MCF 10A (cell line): ENCODE measurements at regions not wholly inside any gene's neighbourhood (a gene's known extent, or its start where the extent isn't known, plus 50 kb on each side); places are given as distances from the start of the nearest gene placed in this dataset.

ENCODE experiments used
- BruUV-seq: library from RNA; stranded (reverse); fragments of 400-500 nt; replicated peaks from 2 replicates; lab custom pipeline; 2021; lab: Mats Ljungman, UMichigan
- CTCF ChIA-PET: fragments of 300-600 bp; sonication (Branson Sonifier 250); formaldehyde crosslinking; extraction: SDS; loops from one replicate; lab custom pipeline; 2021; ENCODE audit warnings: antibody characterized with exemption, inconsistent platforms; lab: Yijun Ruan, JAX
- POLR2A ChIA-PET: fragments of 300-600, 350-650 bp; sonication (Branson Sonifier 250); formaldehyde crosslinking; extraction: SDS; loops from one replicate; lab custom pipeline; 2020; ENCODE audit warnings: antibody characterized with exemption, inconsistent platforms; lab: Yijun Ruan, JAX
- DNase-seq: peaks from one replicate; pipeline ENCODE4 v3.0.0-alpha.2; 2018; ENCODE audit not compliant: unreplicated experiment
- H3K27ac Mint-ChIP-seq: one replicate; pipeline ENCODE4 v1.8.0; 2022; ENCODE audit warnings: mild to moderate bottlenecking, low read depth, mixed read lengths; ENCODE audit not compliant: unreplicated experiment
- H3K27me3 Mint-ChIP-seq: one replicate; pipeline ENCODE4 v1.8.0; 2022; ENCODE audit warnings: mixed read lengths; ENCODE audit not compliant: insufficient read depth, unreplicated experiment
- H3K36me3 Mint-ChIP-seq: one replicate; pipeline ENCODE4 v1.8.0; 2022; ENCODE audit warnings: mild to moderate bottlenecking, moderate library complexity, mixed read lengths; ENCODE audit not compliant: insufficient read depth, unreplicated experiment
- H3K4me1 Mint-ChIP-seq: one replicate; pipeline ENCODE4 v1.8.0; 2022; ENCODE audit warnings: mixed read lengths; ENCODE audit not compliant: insufficient read depth, unreplicated experiment
- H3K4me3 Mint-ChIP-seq: one replicate; pipeline ENCODE4 v1.8.0; 2022; ENCODE audit warnings: mild to moderate bottlenecking, moderate library complexity, mixed read lengths; ENCODE audit not compliant: unreplicated experiment
- H3K9me3 Mint-ChIP-seq: one replicate; pipeline ENCODE4 v1.8.0; 2022; ENCODE audit warnings: mixed read lengths; ENCODE audit not compliant: unreplicated experiment
- intact Hi-C: fragments of 100-400 bp; cut with micrococcal nuclease; formaldehyde crosslinking; loops from 2 replicates; pipeline ENCODE4 v1.14.1; 2022
- TF ChIP-seq, protein P1 (sequence below): fragments of 200-600 bp; IDR thresholded peaks from one replicate; pipeline ENCODE4 v1.8.0; 2022; ENCODE audit warnings: antibody characterized with exemption, mild to moderate bottlenecking; ENCODE audit not compliant: unreplicated experiment

- TF ChIP-seq, protein P1, sequence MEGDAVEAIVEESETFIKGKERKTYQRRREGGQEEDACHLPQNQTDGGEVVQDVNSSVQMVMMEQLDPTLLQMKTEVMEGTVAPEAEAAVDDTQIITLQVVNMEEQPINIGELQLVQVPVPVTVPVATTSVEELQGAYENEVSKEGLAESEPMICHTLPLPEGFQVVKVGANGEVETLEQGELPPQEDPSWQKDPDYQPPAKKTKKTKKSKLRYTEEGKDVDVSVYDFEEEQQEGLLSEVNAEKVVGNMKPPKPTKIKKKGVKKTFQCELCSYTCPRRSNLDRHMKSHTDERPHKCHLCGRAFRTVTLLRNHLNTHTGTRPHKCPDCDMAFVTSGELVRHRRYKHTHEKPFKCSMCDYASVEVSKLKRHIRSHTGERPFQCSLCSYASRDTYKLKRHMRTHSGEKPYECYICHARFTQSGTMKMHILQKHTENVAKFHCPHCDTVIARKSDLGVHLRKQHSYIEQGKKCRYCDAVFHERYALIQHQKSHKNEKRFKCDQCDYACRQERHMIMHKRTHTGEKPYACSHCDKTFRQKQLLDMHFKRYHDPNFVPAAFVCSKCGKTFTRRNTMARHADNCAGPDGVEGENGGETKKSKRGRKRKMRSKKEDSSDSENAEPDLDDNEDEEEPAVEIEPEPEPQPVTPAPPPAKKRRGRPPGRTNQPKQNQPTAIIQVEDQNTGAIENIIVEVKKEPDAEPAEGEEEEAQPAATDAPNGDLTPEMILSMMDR = no peak
- Mint-ChIP-seq H3K4me1 (peaks cover 37% of the 10 kb centered on the region), H3K27ac (no peak overlapping the region), H3K4me3 (no peak overlapping the region), H3K36me3 (peaks cover 5% of the 10 kb centered on the region), H3K27me3 (no peaks in the 10 kb centered on the region), H3K9me3 (no peaks in the 10 kb centered on the region)
- DNase-seq = no peak
- CTCF ChIA-PET = interaction anchor here (0.6 to 2.7 kb wide), 5 partner anchors 66 to 1186 kb away, joined by 4 to 8 read pairs (median 6); no protein-coding TSS in a partner anchor
- POLR2A ChIA-PET = interaction anchor here (0.6 to 1.6 kb wide), 4 partner anchors 9 to 106 kb away, joined by 3 to 8 read pairs (median 3); no protein-coding TSS in a partner anchor
- intact Hi-C loops = no loop called here
- no TSS peak for BruUV-seq
Measured at GRCh38 chr2:181787310-181788048, 104.1 kb upstream of the ITPRID2 start.

DNA sequence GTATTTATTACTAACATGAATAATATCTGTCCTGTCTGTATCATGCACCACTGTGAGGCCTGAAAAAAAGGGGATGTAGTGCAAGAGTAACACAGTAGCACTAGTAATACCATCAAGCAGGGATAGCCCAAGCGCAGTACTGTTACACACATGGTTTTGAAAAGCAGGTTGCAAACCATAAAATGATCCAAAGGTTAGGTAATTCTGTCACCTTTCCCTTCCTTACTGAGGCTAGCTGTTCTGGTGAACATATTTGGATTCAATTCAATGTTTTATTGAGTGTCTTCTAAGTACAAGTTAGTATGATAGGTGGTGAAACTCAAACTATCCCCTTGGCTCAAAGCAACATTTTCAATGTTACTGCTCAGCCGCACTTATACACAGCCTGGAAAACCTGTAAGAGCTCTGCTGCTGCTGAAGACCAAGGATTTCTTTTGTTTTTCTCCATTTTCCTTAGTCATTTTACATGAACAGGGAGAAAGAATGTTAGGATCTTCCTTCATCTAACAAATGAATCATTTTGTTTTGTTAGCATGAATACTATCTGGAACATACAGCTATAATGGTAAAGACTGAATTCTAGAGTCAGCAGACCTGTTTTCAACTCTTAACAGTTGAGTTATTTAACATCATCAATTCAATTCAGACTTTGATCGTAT, 102.5 kb upstream of the ITPRID2 start:
- DNase-seq = no peak
- Mint-ChIP-seq H3K36me3 (no peaks in the 10 kb centered on the region), H3K4me3 (no peak overlapping the region), H3K4me1 (peaks cover 37% of the 10 kb centered on the region), H3K27ac (no peak overlapping the region), H3K27me3 (no peaks in the 10 kb centered on the region), H3K9me3 (peaks cover 8% of the 10 kb centered on the region)
- no TSS peak for BruUV-seq
- POLR2A ChIA-PET = interaction anchor here (2.7 kb wide), 1 partner anchor 103 kb away, joined by 23 read pairs; the partner anchor contains the start of gene ITPRID2
- TF ChIP-seq, protein P1 = no peak
- CTCF ChIA-PET = interaction anchor here (0.8 to 2.7 kb wide), 2 partner anchors 46 to 115 kb away, joined by 3 to 6 read pairs; no protein-coding TSS in a partner anchor
- intact Hi-C loops = no loop called here

GRCh38 chr2:181789827-181790448, 101.6 kb upstream of the ITPRID2 start:
- Mint-ChIP-seq H3K4me3 (no peak overlapping the region), H3K27me3 (no peaks in the 10 kb centered on the region), H3K36me3 (no peaks in the 10 kb centered on the region), H3K27ac (peak overlapping the region; percentile 39), H3K4me1 (peaks cover 37% of the 10 kb centered on the region), H3K9me3 (peaks cover 8% of the 10 kb centered on the region)
- CTCF ChIA-PET = interaction anchor here (0.7 to 1.3 kb wide), 4 partner anchors 68 to 288 kb away, joined by 3 to 6 read pairs (median 3); no protein-coding TSS in a partner anchor
- no peak for DNase-seq
- no TSS peak for BruUV-seq
- intact Hi-C loops = loop anchor here (5.0 kb wide), 1 partner anchor 102 kb away; the partner anchor contains the start of gene ITPRID2
- POLR2A ChIA-PET = interaction anchor here (0.9 to 2.7 kb wide), 4 partner anchors 20 to 105 kb away, joined by 3 to 23 read pairs (median 4); partner anchors contain the start of gene ITPRID2
- TF ChIP-seq, protein P1 = no peak
